Stimulated activated CD4-positive, alpha-beta T cell treated with anti-CD3 and anti-CD28 coated beads, Interleukin-4, amount 100 ng/mL, for 48 hours (primary cell): ENCODE measurements at regions not wholly inside any gene's neighbourhood (a gene's known extent, or its start where the extent isn't known, plus 50 kb on each side); places are given as distances from the start of the nearest gene placed in this dataset.

ENCODE experiments used
- DNase-seq, 2 donors: peaks; one replicate each; pipeline ENCODE4 v3.0.0-alpha.2; 2020; ENCODE audit warnings: low read depth in 2 of 2

- DNase-seq: no peak
Measured at GRCh38 chr19:31560086-31561060, 211.1 kb upstream of the TSHZ3 start.

- DNase-seq: no peak
Measured at GRCh38 chr19:31562966-31563612, 213.9 kb upstream of the TSHZ3 start.

- DNase-seq: no peak
Measured at GRCh38 chr19:31567776-31568175, 218.5 kb upstream of the TSHZ3 start.

- no peak for DNase-seq
Measured at GRCh38 chr19:31568724-31569123, 219.5 kb upstream of the TSHZ3 start.

- no peak for DNase-seq
Measured at GRCh38 chr19:31570718-31571117, 221.5 kb upstream of the TSHZ3 start.

DNA sequence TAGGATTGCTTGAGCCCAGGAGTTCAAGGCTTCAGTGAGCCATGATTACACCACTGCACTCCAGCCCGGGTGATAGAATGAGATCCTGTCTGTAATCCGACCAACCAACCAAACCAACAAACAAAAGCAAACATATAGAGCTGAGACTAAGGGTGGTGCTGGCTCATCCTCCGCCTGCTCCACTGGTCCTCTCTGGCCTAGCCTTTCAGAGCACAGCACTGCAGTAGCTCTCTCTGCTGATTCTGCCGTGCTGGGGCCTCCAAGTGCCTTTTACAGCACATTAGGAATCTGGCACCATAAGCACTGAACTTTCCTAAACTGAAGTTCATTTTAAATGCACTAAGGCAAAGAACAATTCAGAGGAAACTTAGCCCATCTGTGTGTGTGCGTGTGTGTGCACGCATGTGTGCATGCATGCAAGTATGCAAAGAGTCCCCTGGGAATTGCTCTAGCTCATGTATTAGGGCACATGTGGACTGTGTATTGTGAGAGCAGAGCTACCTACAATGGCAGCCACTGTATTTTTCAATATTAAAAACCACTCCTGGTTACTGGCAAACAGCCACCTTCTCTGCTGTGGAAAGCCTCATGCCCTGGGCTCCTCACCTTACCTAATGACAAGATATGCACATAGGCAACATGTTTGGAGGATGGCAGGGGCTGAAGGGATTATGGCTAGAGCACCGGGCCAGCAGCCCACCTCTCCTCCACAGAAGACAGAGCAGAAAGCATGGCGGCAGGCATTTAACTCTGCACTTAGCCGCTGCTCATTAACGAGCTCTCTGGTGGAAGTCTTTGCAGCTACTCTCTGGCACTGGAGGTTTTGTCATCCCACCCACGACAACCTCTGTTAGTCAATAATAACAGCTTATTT is 223.1 kb upstream of the TSHZ3 start:
- no peak for DNase-seq

DNA sequence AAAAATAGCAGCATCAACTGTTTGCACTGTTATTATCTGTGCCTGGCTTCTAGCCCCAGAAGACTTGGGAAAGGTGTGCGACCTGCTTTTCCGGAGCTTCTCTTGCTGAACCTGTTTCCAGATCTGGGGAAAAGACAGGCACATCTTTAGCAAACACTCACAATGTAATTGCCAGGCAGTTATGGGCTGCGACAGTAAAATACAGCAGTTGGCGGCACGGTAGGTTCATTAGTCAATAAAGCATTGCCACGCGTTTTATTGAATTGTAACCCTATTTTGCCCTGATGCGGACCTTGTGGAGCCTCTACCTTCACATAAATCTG is 223.7 kb upstream of the TSHZ3 start:
- DNase-seq: no peak

- no peak for DNase-seq
Measured at GRCh38 chr19:31574251-31574973, 225.2 kb upstream of the TSHZ3 start.

GRCh38 chr19:31575846-31576335 is 226.7 kb upstream of the TSHZ3 start:
- no peak for DNase-seq

DNA sequence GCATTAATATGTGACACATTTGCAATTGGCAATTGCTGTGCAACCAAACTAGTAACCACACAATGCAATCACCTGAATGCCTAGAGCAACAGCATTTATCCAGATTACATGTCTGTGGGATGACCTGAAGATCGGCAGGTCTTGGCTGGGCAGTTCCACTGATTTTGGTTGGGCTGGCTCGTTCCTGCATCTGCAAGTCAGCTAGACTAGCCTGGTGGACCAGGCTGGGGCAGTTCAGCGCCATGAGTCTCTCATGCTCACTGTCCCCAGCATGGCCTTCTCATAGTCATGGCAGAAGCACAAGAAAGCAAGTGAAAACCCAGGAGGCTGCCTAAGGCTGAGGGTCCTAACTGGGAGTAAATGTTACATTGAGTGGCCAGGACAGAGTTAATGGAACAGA is 229.1 kb upstream of the TSHZ3 start:
- no peak for DNase-seq

- no peak for DNase-seq
Measured at GRCh38 chr19:31583148-31583547, 233.9 kb upstream of the TSHZ3 start.

DNA sequence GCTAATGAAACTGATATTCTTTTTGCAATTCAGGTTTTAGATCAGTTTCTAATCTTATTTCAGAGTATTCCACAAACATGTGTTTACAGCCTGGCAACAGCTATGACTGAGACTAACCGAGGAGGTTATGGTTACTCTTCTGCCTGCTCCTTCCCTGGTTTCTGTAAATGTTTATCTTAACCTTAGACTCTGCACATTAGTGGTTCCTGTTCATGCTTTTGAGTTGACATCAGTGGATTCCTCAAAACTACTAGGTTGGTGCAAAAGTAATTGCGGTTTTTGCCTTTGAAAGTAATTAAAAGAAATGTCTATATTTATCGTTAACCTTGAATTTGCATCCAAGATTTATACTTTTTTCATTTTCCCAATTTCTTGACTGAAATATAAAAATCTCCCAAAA is 237.0 kb upstream of the TSHZ3 start:
- DNase-seq: no peak

DNA sequence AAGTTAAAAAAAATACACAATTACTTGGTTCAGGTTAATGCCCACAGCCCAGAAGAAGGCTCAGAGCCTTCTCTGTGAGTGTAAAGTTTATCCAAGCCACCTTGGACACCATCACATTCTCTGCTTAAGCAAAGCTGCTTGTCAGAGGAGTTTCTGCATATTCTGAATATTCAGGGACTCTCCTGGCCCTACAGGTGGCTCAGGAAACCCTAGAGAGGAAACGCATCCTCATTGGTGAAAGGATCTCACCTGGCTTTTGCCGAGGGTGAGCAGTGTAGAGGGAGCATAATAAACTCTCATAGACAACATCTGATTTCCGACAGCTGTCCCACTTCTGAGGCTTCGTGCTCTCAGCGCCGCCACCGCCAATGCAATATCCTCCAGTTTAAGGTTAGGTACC is 239.9 kb upstream of the TSHZ3 start:
- no peak for DNase-seq

GRCh38 chr19:31591258-31591657 is 242.0 kb upstream of the TSHZ3 start:
- no peak for DNase-seq

DNA sequence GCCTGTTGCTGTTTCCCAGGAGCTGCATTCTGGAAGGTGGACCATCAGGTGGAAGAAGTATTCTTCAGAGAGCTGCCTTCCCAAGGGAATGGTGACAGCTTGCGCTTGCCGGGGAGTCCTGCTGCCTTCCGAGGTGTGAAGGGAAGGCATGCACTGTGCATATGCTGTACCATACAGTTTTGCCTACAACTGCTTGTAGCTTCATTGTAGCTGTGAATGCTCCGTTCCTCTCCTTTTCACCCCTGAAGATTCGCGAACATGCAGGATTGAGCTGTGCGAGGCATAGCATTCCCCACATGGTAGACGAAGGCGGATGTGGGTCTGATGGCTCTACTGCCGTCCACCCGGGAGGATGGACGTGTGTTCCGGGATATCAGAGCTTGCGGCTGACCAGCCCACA is 243.2 kb upstream of the TSHZ3 start:
- DNase-seq: no peak

DNA sequence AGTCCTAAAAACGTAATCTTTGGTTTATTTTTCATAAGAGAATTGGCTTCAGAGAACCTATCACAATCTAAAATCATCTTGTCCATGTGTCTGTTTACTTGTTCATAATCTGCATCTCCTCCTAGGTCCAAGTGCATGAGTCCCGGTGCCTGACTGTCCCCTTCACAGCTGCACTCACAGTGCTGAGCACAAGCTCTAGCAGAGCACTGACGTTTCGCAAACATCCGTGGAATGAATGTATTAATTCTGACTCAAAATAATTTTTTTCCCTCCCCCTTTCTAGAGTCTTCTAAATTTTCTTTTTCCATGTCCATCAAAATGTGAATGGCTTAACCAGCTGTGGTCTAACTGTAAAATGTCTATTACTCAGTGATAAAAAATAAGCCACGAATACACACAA is 245.5 kb upstream of the TSHZ3 start:
- DNase-seq: no peak

- no peak for DNase-seq
Measured at GRCh38 chr19:31595521-31595920, 246.3 kb upstream of the TSHZ3 start.

DNA sequence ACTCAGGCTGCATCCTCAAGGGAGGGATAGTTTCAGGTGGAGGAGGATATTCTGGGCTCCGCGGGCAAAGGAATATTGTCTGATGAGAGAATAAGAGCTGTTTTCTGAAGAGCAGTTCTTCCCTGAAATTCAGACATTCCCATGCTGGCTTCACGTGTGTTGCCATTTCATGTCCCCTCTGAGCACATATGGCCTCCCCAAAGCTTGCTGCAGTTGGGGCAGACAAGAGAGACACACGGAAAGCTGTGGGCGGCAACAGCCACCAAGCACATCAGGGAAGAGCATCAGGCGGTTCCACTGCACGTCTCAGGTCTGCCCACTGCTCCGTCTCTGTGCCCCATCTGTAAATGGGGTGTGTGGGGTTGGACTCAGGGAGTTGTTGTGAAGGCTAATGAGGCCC is 247.5 kb upstream of the TSHZ3 start:
- no peak for DNase-seq

DNA sequence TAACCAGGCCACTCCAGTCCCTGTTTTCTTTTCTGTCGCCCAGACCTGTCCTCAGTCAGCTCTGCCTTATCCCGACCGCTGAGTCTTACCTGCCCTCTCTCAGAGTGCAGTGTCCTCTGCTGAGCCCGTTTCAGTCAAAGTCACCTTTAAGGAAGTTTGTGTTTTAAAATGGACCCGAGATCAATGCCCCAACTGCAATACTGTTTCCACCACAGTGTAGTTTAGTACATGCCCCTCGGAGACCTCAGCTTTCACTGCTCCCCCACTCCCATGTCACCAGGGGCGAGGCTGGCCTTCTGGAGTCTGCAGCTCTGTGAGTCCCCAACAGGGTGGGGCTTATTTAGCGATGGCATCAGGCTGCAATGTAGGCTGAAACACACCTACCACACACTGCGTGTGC is 248.4 kb upstream of the TSHZ3 start:
- DNase-seq: no peak

- DNase-seq: no peak
Measured at GRCh38 chr19:31598730-31599238, 249.5 kb upstream of the TSHZ3 start.

DNA sequence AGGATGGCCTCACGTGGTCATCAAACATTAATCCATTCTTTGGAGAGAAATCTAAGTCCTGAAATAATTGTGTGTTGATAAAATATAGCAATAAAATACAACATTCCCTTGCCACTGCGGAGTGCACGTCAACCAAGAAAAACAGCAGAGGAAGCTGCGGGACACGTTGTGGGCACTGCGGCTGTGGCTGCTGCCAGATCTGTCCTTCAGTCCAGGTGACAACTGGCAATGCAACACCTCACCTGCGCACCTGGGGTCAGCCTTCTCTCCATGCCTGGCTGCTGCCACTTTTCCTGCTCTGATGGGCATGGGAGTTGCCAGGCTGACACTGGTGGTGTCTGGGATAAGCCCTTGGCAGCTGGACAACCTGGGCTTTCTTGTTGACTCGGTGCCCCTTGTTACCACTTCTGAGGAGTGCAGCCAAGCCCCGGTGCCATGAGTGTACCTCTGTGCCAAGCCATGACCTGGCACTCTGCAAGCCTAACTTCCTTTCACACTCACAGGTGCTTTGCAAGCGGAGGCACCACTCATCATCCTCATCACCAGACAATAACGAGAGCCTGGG is 251.6 kb upstream of the TSHZ3 start:
- no peak for DNase-seq
